GM12878 (cell line): ENCODE measurements at regions not wholly inside any gene's neighbourhood (a gene's known extent, or its start where the extent isn't known, plus 50 kb on each side); places are given as distances from the start of the nearest gene placed in this dataset.

Experiments
- RCOR1 ChIP-seq: conservative IDR thresholded peaks from 2 replicates; pipeline ENCODE4 v1.6.1; 2012; ENCODE audit warnings: low read depth, low read length, improper control_type of control experiment
- TF ChIP-seq, protein P1 (sequence below), 3 experiments: IDR thresholded peaks in 2 of 3; conservative IDR thresholded peaks in 1 of 3; 2 replicates each; pipeline ENCODE4 v1.5.1; 2011; ENCODE audit warnings: low read depth in 3 of 3, low read length in 3 of 3, mild to moderate bottlenecking in 3 of 3, control low read depth in 2 of 3, moderate library complexity in 2 of 3, inconsistent platforms in 1 of 3, mixed read lengths in 1 of 3; ENCODE audit not compliant: control insufficient read depth in 2 of 3, insufficient read depth in 1 of 3; ENCODE audit errors: extremely low read depth in 1 of 3

DNA sequence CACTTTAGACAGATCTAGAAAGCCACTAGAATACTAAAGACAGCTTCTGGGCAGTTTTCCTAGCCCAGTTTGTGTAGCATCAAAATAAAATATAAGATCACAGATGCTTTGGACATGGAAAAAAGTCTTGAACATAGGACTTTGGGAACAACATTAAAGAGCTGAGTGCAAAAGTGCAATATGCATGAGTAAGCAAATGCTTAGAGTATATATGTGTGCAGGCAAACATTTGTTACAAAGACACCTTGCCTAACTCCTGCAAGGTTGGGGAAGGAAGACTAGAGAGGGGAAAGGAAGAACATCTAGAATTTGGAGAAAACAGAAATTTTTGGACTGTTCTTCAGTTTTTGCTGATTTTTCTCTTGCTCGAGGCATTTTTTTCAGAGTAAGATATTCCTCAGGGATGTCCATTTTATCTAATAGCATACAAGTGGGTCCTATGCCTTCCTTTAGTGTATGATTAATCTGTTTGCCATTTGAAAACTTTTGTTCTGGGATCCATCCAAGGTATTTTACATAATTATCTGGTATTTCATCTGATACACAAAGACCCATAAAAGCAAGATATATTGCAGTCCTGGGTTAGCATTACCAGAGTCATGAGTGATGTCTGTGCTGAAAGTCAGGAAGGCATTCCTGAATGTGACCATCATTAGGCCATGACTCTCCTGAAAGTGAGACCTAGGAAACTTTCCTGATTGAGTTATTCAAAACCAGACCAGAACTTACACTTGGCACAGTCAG is 142.0 kb upstream of the RGMB start:
- TF ChIP-seq, protein P1, sequence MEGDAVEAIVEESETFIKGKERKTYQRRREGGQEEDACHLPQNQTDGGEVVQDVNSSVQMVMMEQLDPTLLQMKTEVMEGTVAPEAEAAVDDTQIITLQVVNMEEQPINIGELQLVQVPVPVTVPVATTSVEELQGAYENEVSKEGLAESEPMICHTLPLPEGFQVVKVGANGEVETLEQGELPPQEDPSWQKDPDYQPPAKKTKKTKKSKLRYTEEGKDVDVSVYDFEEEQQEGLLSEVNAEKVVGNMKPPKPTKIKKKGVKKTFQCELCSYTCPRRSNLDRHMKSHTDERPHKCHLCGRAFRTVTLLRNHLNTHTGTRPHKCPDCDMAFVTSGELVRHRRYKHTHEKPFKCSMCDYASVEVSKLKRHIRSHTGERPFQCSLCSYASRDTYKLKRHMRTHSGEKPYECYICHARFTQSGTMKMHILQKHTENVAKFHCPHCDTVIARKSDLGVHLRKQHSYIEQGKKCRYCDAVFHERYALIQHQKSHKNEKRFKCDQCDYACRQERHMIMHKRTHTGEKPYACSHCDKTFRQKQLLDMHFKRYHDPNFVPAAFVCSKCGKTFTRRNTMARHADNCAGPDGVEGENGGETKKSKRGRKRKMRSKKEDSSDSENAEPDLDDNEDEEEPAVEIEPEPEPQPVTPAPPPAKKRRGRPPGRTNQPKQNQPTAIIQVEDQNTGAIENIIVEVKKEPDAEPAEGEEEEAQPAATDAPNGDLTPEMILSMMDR (IDR thresholded peaks at IDR 0.05 in 2 of 3, conservative IDR thresholded peaks at IDR 0.05 in 1 of 3; ENCODE audit: control insufficient read depth in 2 of 3, extremely low read depth in 1 of 3, insufficient read depth in 1 of 3, low read depth in 3 of 3, low read length in 3 of 3) = no peak
- TF ChIP-seq RCOR1 = no peak
